ENCODE measurements at regions not wholly inside any gene's neighbourhood (a gene's known extent, or its start where the extent isn't known, plus 50 kb on each side); places are given as distances from the start of the nearest gene placed in this dataset.

DNA sequence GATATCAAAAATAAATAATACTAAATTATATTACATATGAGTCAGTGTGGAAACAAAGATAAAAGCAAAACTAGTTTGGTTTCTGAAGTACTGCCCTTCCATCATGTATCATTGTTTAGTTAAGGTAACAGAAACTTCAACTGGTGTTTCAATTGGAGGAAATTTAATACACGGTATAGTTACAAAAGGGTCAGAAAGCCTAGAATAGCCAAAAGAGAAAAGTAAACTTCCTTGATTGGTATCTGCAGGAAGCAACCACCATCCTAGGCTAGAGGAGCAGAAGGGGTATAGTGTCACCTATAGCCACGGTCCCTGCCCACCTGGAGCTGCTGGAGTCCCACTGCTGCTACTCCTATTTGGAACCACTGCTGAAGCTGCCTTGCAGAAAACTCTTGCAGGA, 185.6 kb downstream of the SLC7A11 start:
- TF ChIP-seq, protein P1, sequence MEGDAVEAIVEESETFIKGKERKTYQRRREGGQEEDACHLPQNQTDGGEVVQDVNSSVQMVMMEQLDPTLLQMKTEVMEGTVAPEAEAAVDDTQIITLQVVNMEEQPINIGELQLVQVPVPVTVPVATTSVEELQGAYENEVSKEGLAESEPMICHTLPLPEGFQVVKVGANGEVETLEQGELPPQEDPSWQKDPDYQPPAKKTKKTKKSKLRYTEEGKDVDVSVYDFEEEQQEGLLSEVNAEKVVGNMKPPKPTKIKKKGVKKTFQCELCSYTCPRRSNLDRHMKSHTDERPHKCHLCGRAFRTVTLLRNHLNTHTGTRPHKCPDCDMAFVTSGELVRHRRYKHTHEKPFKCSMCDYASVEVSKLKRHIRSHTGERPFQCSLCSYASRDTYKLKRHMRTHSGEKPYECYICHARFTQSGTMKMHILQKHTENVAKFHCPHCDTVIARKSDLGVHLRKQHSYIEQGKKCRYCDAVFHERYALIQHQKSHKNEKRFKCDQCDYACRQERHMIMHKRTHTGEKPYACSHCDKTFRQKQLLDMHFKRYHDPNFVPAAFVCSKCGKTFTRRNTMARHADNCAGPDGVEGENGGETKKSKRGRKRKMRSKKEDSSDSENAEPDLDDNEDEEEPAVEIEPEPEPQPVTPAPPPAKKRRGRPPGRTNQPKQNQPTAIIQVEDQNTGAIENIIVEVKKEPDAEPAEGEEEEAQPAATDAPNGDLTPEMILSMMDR (IDR thresholded peaks at IDR 0.05): no peak
- TF ChIP-seq POLR2AphosphoS5 (IDR thresholded peaks at IDR 0.05): no peak
